Dendritic cell treated with granulocyte-macrophage colony-stimulating factor and Interleukin-4, amounts not matched to agents 40 ng/mL and 50 ng/mL, for 4 days (primary cell): ENCODE measurements at regions not wholly inside any gene's neighbourhood (a gene's known extent, or its start where the extent isn't known, plus 50 kb on each side); places are given as distances from the start of the nearest gene placed in this dataset.

Source experiments
- H3K27ac Mint-ChIP-seq: one replicate; pipeline ENCODE4 v1.8.0; 2022; ENCODE audit warnings: mild to moderate bottlenecking, mixed read lengths
- H3K27me3 Mint-ChIP-seq: one replicate; pipeline ENCODE4 v1.8.0; 2022; ENCODE audit warnings: mild to moderate bottlenecking, mixed read lengths
- H3K36me3 Mint-ChIP-seq: one replicate; pipeline ENCODE4 v1.8.0; 2022; ENCODE audit warnings: low read depth, mixed read lengths
- H3K4me1 Mint-ChIP-seq: one replicate; pipeline ENCODE4 v1.8.0; 2022; ENCODE audit warnings: low read depth, mixed read lengths
- H3K4me3 Mint-ChIP-seq: one replicate; pipeline ENCODE4 v1.8.0; 2022; ENCODE audit warnings: mild to moderate bottlenecking, moderate library complexity, mixed read lengths
- H3K9me3 Mint-ChIP-seq: one replicate; pipeline ENCODE4 v1.8.0; 2022; ENCODE audit warnings: mixed read lengths
- intact Hi-C: fragments of 100-400 bp; cut with micrococcal nuclease; formaldehyde crosslinking; loops from one replicate; pipeline ENCODE4 v1.15.0; 2022

DNA sequence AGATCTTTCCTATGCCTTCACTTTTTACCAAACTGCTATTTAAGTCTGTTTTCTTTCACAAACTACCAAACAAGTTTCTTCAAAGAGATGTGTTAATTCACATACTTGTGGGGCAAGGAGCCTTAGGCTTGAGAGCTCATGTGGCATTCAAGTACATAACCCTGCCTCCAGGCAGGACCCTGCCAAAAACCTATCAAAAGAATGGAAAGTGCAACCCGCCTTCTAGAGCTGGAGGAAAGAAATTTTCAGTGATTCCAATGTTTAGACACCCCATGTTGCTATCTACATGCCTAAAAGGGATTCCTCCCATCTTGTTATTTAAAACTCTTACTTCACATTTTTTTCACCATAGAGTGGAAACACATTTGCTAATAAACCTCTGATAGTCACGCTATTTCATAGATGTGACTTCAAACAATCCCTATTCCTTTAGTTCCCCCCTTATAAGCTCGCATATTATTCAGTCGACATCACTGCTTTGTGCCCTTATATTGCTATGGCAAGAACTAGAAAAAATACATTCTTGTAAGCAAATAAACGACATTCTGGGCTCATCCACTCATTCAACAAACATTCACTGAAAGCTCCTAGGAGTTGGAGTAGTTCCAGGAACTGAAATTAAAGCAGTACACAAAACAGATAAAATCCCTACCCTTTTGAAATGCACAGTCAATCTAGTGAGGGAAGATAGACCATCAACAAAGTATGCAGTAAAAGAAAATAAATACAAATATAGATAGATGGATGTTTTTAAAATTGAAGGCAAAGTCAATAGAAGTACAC, 518.1 kb downstream of the ELAVL2 start:
- Mint-ChIP-seq H3K9me3 (no peaks in the 10 kb centered on the region), H3K27me3 (no peaks in the 10 kb centered on the region), H3K4me1 (no peaks in the 10 kb centered on the region), H3K27ac (no peak overlapping the region), H3K4me3 (no peak overlapping the region), H3K36me3 (no peaks in the 10 kb centered on the region)
- intact Hi-C loops, result no loop called here

- Mint-ChIP-seq H3K4me1 (no peaks in the 10 kb centered on the region), H3K27ac (no peak overlapping the region), H3K27me3 (no peaks in the 10 kb centered on the region), H3K4me3 (no peak overlapping the region), H3K36me3 (no peaks in the 10 kb centered on the region), H3K9me3 (no peaks in the 10 kb centered on the region)
- intact Hi-C loops, result no loop called here
Observed at GRCh38 chr9:23309800-23310199, 516.2 kb downstream of the ELAVL2 start.

DNA sequence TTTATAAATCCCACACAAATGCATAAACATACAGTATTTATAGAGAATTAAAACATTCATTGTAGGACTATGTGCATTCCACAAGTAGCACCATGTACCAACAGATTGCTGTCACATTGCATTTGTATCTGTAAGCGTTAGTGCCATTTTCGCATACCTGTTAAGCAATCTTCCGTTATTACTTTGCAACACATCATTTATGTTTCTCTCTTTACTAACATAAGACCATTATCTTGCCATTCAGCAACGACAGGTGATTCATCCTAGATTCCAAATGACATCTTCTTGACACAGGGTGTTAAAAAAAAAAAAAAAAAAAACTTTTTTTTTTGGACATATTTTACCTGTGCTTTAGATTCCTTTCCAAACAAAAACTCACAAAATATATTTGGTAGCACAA, 511.8 kb downstream of the ELAVL2 start:
- no peaks in the 10 kb centered on the region for H3K27me3 Mint-ChIP-seq
- no peak overlapping the region for H3K27ac Mint-ChIP-seq
- H3K36me3 Mint-ChIP-seq, result no peaks in the 10 kb centered on the region
- H3K4me3 Mint-ChIP-seq, result no peak overlapping the region
- intact Hi-C loops, result no loop called here
- H3K4me1 Mint-ChIP-seq, result no peaks in the 10 kb centered on the region
- H3K9me3 Mint-ChIP-seq, result no peaks in the 10 kb centered on the region

DNA sequence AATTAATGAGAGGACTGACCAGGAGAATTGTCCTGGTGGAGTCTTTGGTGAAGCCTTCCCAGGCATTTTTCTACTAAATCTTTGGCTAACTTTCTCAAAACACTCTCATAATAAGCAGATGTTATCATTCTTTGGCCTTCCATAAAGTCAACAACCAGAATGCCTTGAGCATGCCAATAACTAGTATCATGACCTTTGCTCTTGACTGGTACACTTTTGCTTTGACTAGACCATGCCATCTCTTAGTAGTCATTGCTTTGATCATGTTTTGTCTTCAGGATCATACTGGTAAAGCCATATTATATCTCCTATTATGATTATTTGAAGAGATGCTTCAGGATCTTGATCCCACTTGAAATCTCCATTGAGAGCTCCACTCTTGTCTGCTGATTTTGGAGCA, 506.9 kb downstream of the ELAVL2 start:
- H3K27me3 Mint-ChIP-seq, result no peaks in the 10 kb centered on the region
- H3K36me3 Mint-ChIP-seq, result no peaks in the 10 kb centered on the region
- intact Hi-C loops, result no loop called here
- H3K4me3 Mint-ChIP-seq, result no peak overlapping the region
- H3K9me3 Mint-ChIP-seq, result no peaks in the 10 kb centered on the region
- no peak overlapping the region for H3K27ac Mint-ChIP-seq
- H3K4me1 Mint-ChIP-seq, result no peaks in the 10 kb centered on the region

- H3K4me1 Mint-ChIP-seq, result no peaks in the 10 kb centered on the region
- peaks cover 7% of the 10 kb centered on the region for H3K9me3 Mint-ChIP-seq
- H3K27me3 Mint-ChIP-seq, result no peaks in the 10 kb centered on the region
- H3K27ac Mint-ChIP-seq, result no peak overlapping the region
- no peak overlapping the region for H3K4me3 Mint-ChIP-seq
- intact Hi-C loops, result no loop called here
- H3K36me3 Mint-ChIP-seq, result no peaks in the 10 kb centered on the region
Observed at GRCh38 chr9:23321049-23321448, 505.0 kb downstream of the ELAVL2 start.

- H3K27me3 Mint-ChIP-seq, result no peaks in the 10 kb centered on the region
- no peak overlapping the region for H3K27ac Mint-ChIP-seq
- H3K4me3 Mint-ChIP-seq, result no peak overlapping the region
- no peaks in the 10 kb centered on the region for H3K4me1 Mint-ChIP-seq
- intact Hi-C loops, result no loop called here
- peaks cover 17% of the 10 kb centered on the region for H3K9me3 Mint-ChIP-seq
- no peaks in the 10 kb centered on the region for H3K36me3 Mint-ChIP-seq
Observed at GRCh38 chr9:23322392-23322791, 503.6 kb downstream of the ELAVL2 start.

DNA sequence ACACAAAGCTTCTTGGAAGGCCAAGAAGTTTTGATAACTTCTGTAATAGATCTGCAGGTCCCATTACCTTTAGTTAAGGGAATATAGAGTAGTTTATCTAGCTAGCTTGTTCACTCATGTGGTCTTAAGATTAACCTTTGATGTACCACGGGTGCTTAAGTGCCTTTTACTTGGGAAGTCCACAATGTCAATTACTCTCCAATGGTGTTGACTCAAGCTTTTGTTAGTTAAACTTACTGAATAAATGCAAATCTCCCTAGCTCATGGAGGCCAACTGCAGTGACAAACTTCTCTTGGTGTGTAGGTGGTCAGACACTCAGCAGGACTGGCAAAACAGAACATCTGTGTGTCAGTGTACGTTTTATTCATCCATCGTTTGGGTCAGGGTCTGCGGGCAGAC, 501.5 kb downstream of the ELAVL2 start:
- no peaks in the 10 kb centered on the region for H3K27me3 Mint-ChIP-seq
- no peak overlapping the region for H3K27ac Mint-ChIP-seq
- H3K4me1 Mint-ChIP-seq, result no peaks in the 10 kb centered on the region
- no peaks in the 10 kb centered on the region for H3K36me3 Mint-ChIP-seq
- H3K4me3 Mint-ChIP-seq, result no peak overlapping the region
- H3K9me3 Mint-ChIP-seq, result peaks cover 25% of the 10 kb centered on the region
- intact Hi-C loops, result no loop called here

DNA sequence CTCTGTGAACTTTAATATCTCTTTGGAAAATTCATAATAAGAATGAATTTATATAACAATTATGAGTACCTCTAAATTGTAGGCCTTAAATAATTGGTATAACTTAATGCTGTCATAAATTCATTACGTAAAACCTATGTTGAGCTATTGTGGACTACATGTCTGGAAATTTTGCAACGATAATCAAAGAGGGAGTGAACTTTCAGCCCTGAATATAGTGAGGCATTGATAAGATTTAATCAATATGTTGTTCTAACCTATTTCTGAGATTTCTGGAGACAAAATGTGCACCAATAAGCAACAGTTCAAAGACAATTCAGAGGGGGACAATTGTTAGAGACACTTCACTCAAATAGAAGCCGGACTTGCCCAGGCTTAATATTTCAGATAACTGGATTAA, 499.4 kb downstream of the ELAVL2 start:
- intact Hi-C loops, result no loop called here
- Mint-ChIP-seq H3K27ac (no peak overlapping the region), H3K36me3 (no peaks in the 10 kb centered on the region), H3K4me3 (no peak overlapping the region), H3K4me1 (no peaks in the 10 kb centered on the region), H3K27me3 (no peaks in the 10 kb centered on the region), H3K9me3 (peaks cover 46% of the 10 kb centered on the region)

DNA sequence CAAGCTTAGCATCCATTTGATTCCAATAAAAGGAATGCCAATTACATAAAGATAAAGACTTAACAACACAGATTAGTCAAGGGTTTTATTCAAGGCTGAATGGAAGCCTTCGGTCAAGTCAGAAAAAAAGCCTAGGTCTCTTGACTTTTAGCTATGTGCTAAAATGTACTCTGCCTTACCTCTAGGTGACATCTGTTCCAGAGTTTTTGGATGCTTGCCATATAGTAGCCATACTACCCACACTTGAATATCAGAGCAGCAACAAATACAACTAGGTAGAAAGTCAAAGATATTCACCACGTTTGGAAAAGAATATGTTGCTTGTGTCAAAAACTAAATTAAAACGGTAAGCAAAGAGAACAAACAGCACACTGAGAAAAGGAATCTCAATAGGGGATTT, 484.7 kb downstream of the ELAVL2 start:
- Mint-ChIP-seq H3K4me3 (no peak overlapping the region), H3K4me1 (no peaks in the 10 kb centered on the region), H3K36me3 (no peaks in the 10 kb centered on the region), H3K27ac (no peak overlapping the region), H3K9me3 (no peaks in the 10 kb centered on the region), H3K27me3 (no peaks in the 10 kb centered on the region)
- intact Hi-C loops, result no loop called here

DNA sequence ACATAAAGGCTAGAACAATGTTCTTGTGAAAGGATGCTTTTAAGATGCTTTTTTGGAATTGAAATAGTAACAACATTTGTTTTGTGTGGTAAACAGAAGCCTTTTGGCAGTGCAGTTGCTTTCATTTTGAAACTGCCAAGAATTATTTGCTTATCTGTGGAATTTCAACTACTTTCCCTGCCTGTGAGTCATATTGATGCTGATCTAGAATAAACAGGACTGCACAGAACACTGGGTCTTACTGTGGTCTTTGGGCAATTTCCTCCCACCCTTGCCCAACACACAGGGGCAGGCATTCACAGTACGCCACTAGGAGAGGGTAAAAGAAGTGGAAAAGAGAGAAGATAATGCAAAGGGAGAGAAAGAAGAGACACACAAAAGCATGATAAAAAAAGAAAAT, 483.7 kb downstream of the ELAVL2 start:
- H3K4me1 Mint-ChIP-seq, result no peaks in the 10 kb centered on the region
- intact Hi-C loops, result no loop called here
- H3K4me3 Mint-ChIP-seq, result no peak overlapping the region
- H3K27ac Mint-ChIP-seq, result no peak overlapping the region
- H3K36me3 Mint-ChIP-seq, result no peaks in the 10 kb centered on the region
- H3K27me3 Mint-ChIP-seq, result no peaks in the 10 kb centered on the region
- no peaks in the 10 kb centered on the region for H3K9me3 Mint-ChIP-seq

GRCh38 chr9:23343226-23343625, 482.8 kb downstream of the ELAVL2 start:
- Mint-ChIP-seq H3K27ac (no peak overlapping the region), H3K27me3 (no peaks in the 10 kb centered on the region)
- intact Hi-C loops, result no loop called here

DNA sequence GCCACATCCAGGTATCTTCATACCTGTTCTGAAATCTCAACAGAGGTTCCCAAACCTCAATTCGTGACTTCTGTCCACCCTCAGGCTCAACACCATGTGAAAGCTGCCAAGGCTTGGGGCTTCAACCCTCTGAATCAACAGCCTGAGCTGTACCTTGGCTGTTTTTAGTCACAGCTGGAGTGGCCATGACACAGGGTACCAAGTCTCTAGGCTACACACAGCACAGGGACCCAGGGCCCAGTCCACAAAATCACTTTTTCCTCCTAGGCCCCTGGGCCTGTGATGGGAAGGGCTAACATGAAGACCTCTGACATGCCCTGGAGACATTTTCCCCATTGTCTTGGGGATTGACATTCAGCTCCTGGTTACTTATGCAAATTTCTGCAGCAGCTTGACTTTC, 464.9 kb downstream of the ELAVL2 start:
- Mint-ChIP-seq H3K27me3 (no peaks in the 10 kb centered on the region), H3K4me1 (no peaks in the 10 kb centered on the region), H3K27ac (no peak overlapping the region), H3K36me3 (no peaks in the 10 kb centered on the region), H3K9me3 (peaks cover 62% of the 10 kb centered on the region), H3K4me3 (no peak overlapping the region)
- intact Hi-C loops, result no loop called here

More at GRCh38 chr9:23343226-23343625, 482.8 kb downstream of the ELAVL2 start:
- H3K4me3 Mint-ChIP-seq, result no peak overlapping the region
- H3K4me1 Mint-ChIP-seq, result no peaks in the 10 kb centered on the region
- H3K9me3 Mint-ChIP-seq, result no peaks in the 10 kb centered on the region
- H3K36me3 Mint-ChIP-seq, result no peaks in the 10 kb centered on the region

DNA sequence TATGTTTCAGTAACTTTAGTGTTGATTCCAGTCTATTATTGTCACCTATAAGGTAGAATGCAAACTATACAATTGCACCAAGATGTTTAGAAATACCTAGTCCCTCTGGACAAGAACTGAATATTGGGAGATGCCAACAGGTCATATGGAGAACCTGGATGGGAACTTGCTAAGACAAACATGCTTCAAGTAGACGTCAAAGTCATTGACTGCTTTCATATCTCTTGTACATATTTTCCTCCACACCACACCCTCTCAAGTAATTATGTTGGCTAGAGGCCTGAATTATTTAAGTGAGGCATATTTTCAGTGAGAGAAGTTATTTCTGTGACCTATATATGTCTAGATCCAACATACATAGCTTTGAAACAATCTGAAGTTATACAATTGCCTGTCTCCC, 453.3 kb downstream of the ELAVL2 start:
- H3K4me3 Mint-ChIP-seq, result no peak overlapping the region

GRCh38 chr9:23375511-23375910, 450.5 kb downstream of the ELAVL2 start:
- H3K4me1 Mint-ChIP-seq, result no peaks in the 10 kb centered on the region
- H3K27me3 Mint-ChIP-seq, result no peaks in the 10 kb centered on the region
- intact Hi-C loops, result no loop called here
- H3K4me3 Mint-ChIP-seq, result no peak overlapping the region
- H3K9me3 Mint-ChIP-seq, result peaks cover 8% of the 10 kb centered on the region
- H3K36me3 Mint-ChIP-seq, result no peaks in the 10 kb centered on the region
- H3K27ac Mint-ChIP-seq, result no peak overlapping the region

More for the DNA sequence above, 453.3 kb downstream of the ELAVL2 start:
- Mint-ChIP-seq H3K27ac (no peak overlapping the region), H3K27me3 (no peaks in the 10 kb centered on the region), H3K36me3 (no peaks in the 10 kb centered on the region), H3K9me3 (peaks cover 5% of the 10 kb centered on the region), H3K4me1 (no peaks in the 10 kb centered on the region)
- intact Hi-C loops, result no loop called here

DNA sequence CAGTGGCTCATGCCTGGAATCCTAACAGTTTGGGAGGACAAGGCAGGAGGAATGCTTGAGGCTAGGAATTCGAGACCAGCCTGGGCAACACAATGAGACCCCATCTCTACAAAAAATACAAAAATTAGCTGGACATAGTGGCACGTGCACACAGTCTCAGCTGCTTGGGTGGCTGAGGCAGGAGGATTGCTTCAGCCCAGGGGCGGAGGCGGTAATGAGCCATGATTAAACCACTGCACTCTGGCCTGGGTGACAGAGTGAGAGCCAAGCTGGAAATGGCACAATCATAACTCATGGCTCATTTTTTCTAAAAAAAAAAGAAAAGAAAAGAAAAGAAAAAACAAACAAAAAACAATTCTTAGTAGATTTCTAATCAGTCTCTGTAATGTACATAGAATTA, 446.2 kb downstream of the ELAVL2 start:
- H3K4me1 Mint-ChIP-seq, result no peaks in the 10 kb centered on the region
- H3K4me3 Mint-ChIP-seq, result no peak overlapping the region
- intact Hi-C loops, result no loop called here
- H3K27ac Mint-ChIP-seq, result no peak overlapping the region
- peaks cover 8% of the 10 kb centered on the region for H3K9me3 Mint-ChIP-seq
- H3K27me3 Mint-ChIP-seq, result no peaks in the 10 kb centered on the region
- no peaks in the 10 kb centered on the region for H3K36me3 Mint-ChIP-seq
